ENCODE measurements at regions not wholly inside any gene's neighbourhood (a gene's known extent, or its start where the extent isn't known, plus 50 kb on each side); places are given as distances from the start of the nearest gene placed in this dataset.

DNA sequence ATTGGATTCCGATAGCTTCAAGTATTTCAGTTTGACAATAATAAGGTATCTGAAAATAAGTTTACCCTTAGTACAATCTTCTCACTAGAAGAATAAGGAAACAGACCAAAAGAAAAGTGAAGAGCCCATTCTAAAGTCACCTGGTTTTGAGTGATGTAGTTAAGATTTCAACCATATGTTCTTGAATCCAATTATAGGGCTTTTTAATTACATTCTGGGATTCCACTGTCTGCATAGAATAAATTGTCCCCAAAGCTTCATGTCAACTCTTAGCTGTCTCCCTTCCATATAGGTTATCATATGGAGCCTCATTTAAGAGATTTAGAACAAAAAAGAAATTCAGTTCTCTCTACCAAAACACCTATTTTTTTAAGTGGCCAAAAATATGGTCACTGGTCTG lies 1158.8 kb downstream of the IGSF11 start:
- Histone ChIP-seq H3K4me1 (no peaks in the 10 kb centered on the region), H3K9me3 (no peaks in the 10 kb centered on the region), H3K27ac (no peak overlapping the region), H3K36me3 (no peaks in the 10 kb centered on the region), H3K27me3 (ENCODE audit: low read depth) (no peaks in the 10 kb centered on the region), H3K4me3 (no peak overlapping the region)
- no peak for DNase-seq
- intact Hi-C loops (cut with DNase I), result no loop called here
- TF ChIP-seq CTCF (IDR thresholded peaks at IDR 0.05), result no peak
- ATAC-seq, result no peak

DNA sequence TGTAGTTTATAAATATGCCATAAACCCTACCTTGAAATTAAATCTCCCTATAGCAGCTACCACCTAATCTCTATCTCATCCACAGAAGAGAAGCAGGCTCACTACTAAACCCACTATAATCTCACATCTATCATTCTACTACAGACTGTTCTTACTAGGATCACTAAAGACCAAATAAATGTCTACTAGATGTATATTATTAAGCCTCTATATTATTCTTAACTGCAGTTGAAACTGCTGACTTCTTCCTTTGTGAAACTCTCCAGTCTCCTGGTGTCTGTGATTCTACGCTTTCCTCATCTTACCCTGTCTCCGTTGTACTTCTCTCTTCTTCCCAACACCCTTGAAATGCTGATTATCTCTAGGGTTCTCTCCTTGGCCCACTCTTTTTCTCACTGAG lies 1154.0 kb downstream of the IGSF11 start:
- DNase-seq (no peak), ATAC-seq (no peak)
- Histone ChIP-seq H3K9me3 (no peaks in the 10 kb centered on the region), H3K27ac (no peak overlapping the region), H3K27me3 (ENCODE audit: low read depth) (no peaks in the 10 kb centered on the region), H3K4me1 (no peaks in the 10 kb centered on the region), H3K4me3 (no peak overlapping the region), H3K36me3 (no peaks in the 10 kb centered on the region)
- intact Hi-C loops (cut with DNase I), result no loop called here
- no peak for TF ChIP-seq CTCF (IDR thresholded peaks at IDR 0.05)

GRCh38 chr3:117881210-117881609 lies 1153.4 kb downstream of the IGSF11 start:
- H3K27ac ChIP-seq, result no peak overlapping the region
- DNase-seq (no peak), ATAC-seq (no peak)
- no peaks in the 10 kb centered on the region for H3K27me3 ChIP-seq (ENCODE audit: low read depth)
- no peak for TF ChIP-seq CTCF (IDR thresholded peaks at IDR 0.05)
- H3K36me3 ChIP-seq, result no peaks in the 10 kb centered on the region
- no peaks in the 10 kb centered on the region for H3K9me3 ChIP-seq
- H3K4me1 ChIP-seq, result no peaks in the 10 kb centered on the region
- no peak overlapping the region for H3K4me3 ChIP-seq
- intact Hi-C loops (cut with DNase I), result no loop called here

DNA sequence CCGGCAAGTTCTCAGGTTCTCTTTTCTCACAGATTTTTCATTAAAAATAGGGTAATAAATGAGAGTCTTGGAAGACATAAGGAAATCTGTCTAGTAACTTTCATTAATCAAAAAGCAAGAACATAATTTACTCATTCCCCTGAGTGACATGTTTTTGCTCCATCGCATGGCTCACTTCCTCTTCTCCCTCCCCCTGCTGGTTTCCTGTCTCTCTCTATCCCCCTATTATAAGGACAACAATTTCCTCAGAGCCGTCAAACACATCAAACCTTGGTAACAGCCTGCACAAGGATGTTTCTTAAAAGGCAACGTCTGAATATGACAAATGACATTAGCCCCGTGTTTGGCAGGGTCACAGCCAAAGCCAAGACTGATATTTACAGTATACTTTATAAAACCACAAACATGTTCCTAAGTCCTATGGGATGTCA lies 1149.6 kb downstream of the IGSF11 start:
- ATAC-seq (peak; percentile 40 to 47), DNase-seq (no peak)
- Histone ChIP-seq H3K9me3 (no peaks in the 10 kb centered on the region), H3K36me3 (no peaks in the 10 kb centered on the region), H3K27me3 (ENCODE audit: low read depth) (no peaks in the 10 kb centered on the region), H3K4me3 (no peak overlapping the region), H3K4me1 (no peaks in the 10 kb centered on the region), H3K27ac (no peak overlapping the region)
- intact Hi-C loops (cut with DNase I), result no loop called here
- no peak for TF ChIP-seq CTCF (IDR thresholded peaks at IDR 0.05)

- Histone ChIP-seq H3K27me3 (ENCODE audit: low read depth) (no peaks in the 10 kb centered on the region), H3K9me3 (no peaks in the 10 kb centered on the region), H3K27ac (no peak overlapping the region), H3K4me3 (no peak overlapping the region), H3K36me3 (no peaks in the 10 kb centered on the region), H3K4me1 (no peaks in the 10 kb centered on the region)
- intact Hi-C loops (cut with DNase I), result no loop called here
- no peak for TF ChIP-seq CTCF (IDR thresholded peaks at IDR 0.05)
- DNase-seq (no peak), ATAC-seq (no peak)
Measured at GRCh38 chr3:117886147-117886546, 1148.5 kb downstream of the IGSF11 start.

GRCh38 chr3:117887031-117887430 lies 1147.6 kb downstream of the IGSF11 start:
- H3K4me1 ChIP-seq, result no peaks in the 10 kb centered on the region
- ATAC-seq, result no peak
- no peak for DNase-seq
- H3K9me3 ChIP-seq, result no peaks in the 10 kb centered on the region
- intact Hi-C loops (cut with DNase I), result no loop called here
- TF ChIP-seq CTCF (IDR thresholded peaks at IDR 0.05), result no peak
- H3K4me3 ChIP-seq, result no peak overlapping the region
- no peaks in the 10 kb centered on the region for H3K36me3 ChIP-seq
- H3K27ac ChIP-seq, result no peak overlapping the region
- no peaks in the 10 kb centered on the region for H3K27me3 ChIP-seq (ENCODE audit: low read depth)

All from lower lobe of right lung (tissue), 2 donors.